Endothelial cell of umbilical vein (primary cell): ENCODE measurements at regions not wholly inside any gene's neighbourhood (a gene's known extent, or its start where the extent isn't known, plus 50 kb on each side); places are given as distances from the start of the nearest gene placed in this dataset.

Experiments
- BruUV-seq: library from RNA; stranded (reverse); fragments of 400-500 nt; replicated peaks from 2 replicates; lab custom pipeline; 2021; lab: Mats Ljungman, UMichigan
- CTCF ChIA-PET: fragments of 300-600, 350-600 bp; sonication (Branson Sonifier 250); formaldehyde crosslinking; loops from one replicate; lab custom pipeline; 2021; ENCODE audit warnings: antibody characterized with exemption, inconsistent platforms; lab: Charles Lee
- POLR2A ChIA-PET: fragments of 300-600, 350-600 bp; sonication (Branson Sonifier 250); formaldehyde crosslinking; loops from one replicate; lab custom pipeline; 2021; ENCODE audit warnings: antibody characterized with exemption, inconsistent platforms; lab: Charles Lee
- DNase-seq: peaks from one replicate; pipeline ENCODE4 v3.0.0-alpha.2; 2011; ENCODE audit warnings: low read depth, low spot score
- FAIRE-seq: peaks from 2 replicates; lab custom pipeline; 2011; peaks lifted over from hg19 to GRCh38; lab: Jason Lieb, UNC
- H2AFZ ChIP-seq: 2 replicates; pipeline ENCODE4 v1.6.0; 2012; ENCODE audit warnings: low read depth, low read length, control low read depth, inconsistent platforms
- H3K27ac ChIP-seq: 2 replicates; pipeline ENCODE4 v1.5.1; 2011; ENCODE audit warnings: low read depth, mild to moderate bottlenecking, control low read depth, low read length, moderate library complexity; ENCODE audit not compliant: insufficient read depth
- H3K27me3 ChIP-seq, 2 experiments: 2 replicates each; pipeline versions ENCODE4 v1.6.0 to v1.6.1; 2011; ENCODE audit warnings: low read length in 2 of 2, mixed read lengths in 1 of 2; ENCODE audit not compliant: control insufficient read depth in 2 of 2, insufficient read depth in 2 of 2
- H3K36me3 ChIP-seq, 2 experiments: 2 replicates in 1 of 2; 3 replicates in 1 of 2; pipeline ENCODE4 v1.5.1; 2011; ENCODE audit warnings: low read length in 2 of 2, mild to moderate bottlenecking in 1 of 2, moderate library complexity in 1 of 2; ENCODE audit not compliant: control insufficient read depth in 2 of 2, insufficient read depth in 2 of 2; ENCODE audit errors: extremely low read depth in 1 of 2
- H3K4me1 ChIP-seq: 3 replicates; pipeline ENCODE4 v1.5.1; 2011; ENCODE audit warnings: mild to moderate bottlenecking, low read length; ENCODE audit not compliant: control insufficient read depth, insufficient read depth; ENCODE audit errors: extremely low read depth
- H3K4me2 ChIP-seq: 2 replicates; pipeline ENCODE4 v1.6.1; 2011; ENCODE audit warnings: low read length, control low read depth, mixed read lengths; ENCODE audit not compliant: insufficient read depth
- H3K4me3 ChIP-seq, 3 experiments: fragments of 200-600 bp in 1 of 3; sonication (generic), shearing (Covaris generic) in 1 of 3; replicated peaks in 1 of 3; 2 replicates each; pipeline ENCODE4 v1.5.1; 2011 to 2016; ENCODE audit warnings: control low read depth in 3 of 3, low read length in 3 of 3, mild to moderate bottlenecking in 2 of 3, inconsistent platforms in 1 of 3, low read depth in 1 of 3, moderate library complexity in 1 of 3; ENCODE audit not compliant: insufficient read depth in 1 of 3
- H3K79me2 ChIP-seq: 2 replicates; pipeline ENCODE4 v1.6.0; 2012; ENCODE audit warnings: low read length, inconsistent platforms; ENCODE audit not compliant: control insufficient read depth, insufficient read depth
- H3K9ac ChIP-seq: replicated peaks from 2 replicates; pipeline ENCODE3; 2011; ENCODE audit warnings: low read length, control low read depth; ENCODE audit not compliant: insufficient read depth; ENCODE audit errors: extremely low read depth
- H3K9me1 ChIP-seq: replicated peaks from 3 replicates; pipeline ENCODE4 v1.6.0; 2011; ENCODE audit warnings: mild to moderate bottlenecking, low read length; ENCODE audit not compliant: control insufficient read depth, insufficient read depth; ENCODE audit errors: extremely low read depth
- H3K9me3 ChIP-seq: replicated peaks from 2 replicates; pipeline ENCODE4 v1.5.1; 2012; ENCODE audit warnings: low read length, inconsistent platforms; ENCODE audit not compliant: control insufficient read depth, insufficient read depth
- H4K20me1 ChIP-seq: replicated peaks from 2 replicates; pipeline ENCODE3; 2011; ENCODE audit warnings: mild to moderate bottlenecking, low read length; ENCODE audit not compliant: control insufficient read depth, insufficient read depth; ENCODE audit errors: extremely low read depth
- EZH2 ChIP-seq: IDR thresholded peaks from 2 replicates; pipeline ENCODE4 v1.6.1; 2012; ENCODE audit warnings: borderline replicate concordance, low read depth, mild to moderate bottlenecking, moderate library complexity, low read length, inconsistent platforms; ENCODE audit not compliant: severe bottlenecking
- FOS ChIP-seq: IDR thresholded peaks from 2 replicates; pipeline ENCODE4 v1.6.1; 2011; ENCODE audit warnings: mild to moderate bottlenecking, low read length, moderate library complexity, borderline replicate concordance; ENCODE audit not compliant: insufficient read depth
- GATA2 ChIP-seq: IDR thresholded peaks from 2 replicates; pipeline ENCODE4 v1.7.0; 2011; ENCODE audit warnings: low read depth, mild to moderate bottlenecking, moderate library complexity, mixed read lengths, low read length; ENCODE audit not compliant: insufficient read length, insufficient read depth
- JUN ChIP-seq: IDR thresholded peaks from 2 replicates; pipeline ENCODE4 v1.6.1; 2011; ENCODE audit warnings: borderline replicate concordance, low read depth; ENCODE audit not compliant: insufficient read length, insufficient read depth
- MYC ChIP-seq: IDR thresholded peaks from one replicate; pipeline ENCODE4 v1.6.1; 2011; ENCODE audit warnings: mild to moderate bottlenecking, low read depth, low read length
- POLR2A ChIP-seq: IDR thresholded peaks from 2 replicates; pipeline ENCODE4 v1.6.1; 2012; ENCODE audit warnings: low read depth, mild to moderate bottlenecking, control low read depth, low read length
- POLR2AphosphoS5 ChIP-seq: IDR thresholded peaks from 2 replicates; pipeline ENCODE4 v1.6.1; 2012; ENCODE audit warnings: low read depth, mild to moderate bottlenecking, control low read depth, low read length, moderate library complexity; ENCODE audit not compliant: insufficient read depth
- dilution Hi-C: fragments of 300-500 bp; cut with MboI; formaldehyde crosslinking; loops from one replicate; pipeline ENCODE4 v1.15.0; 2019; ENCODE audit warnings: low sequenced_read_pairs; ENCODE audit not compliant: extremely low pct_ligation_motif_present
- intact Hi-C: fragments of 100-400 bp; cut with micrococcal nuclease; formaldehyde crosslinking; loops from one replicate; pipeline ENCODE4 v1.10.0; 2022
- TF ChIP-seq, protein P1 (sequence below), 2 donors: IDR thresholded peaks; 1 replicate in 1 of 2; 2 replicates in 1 of 2; pipeline ENCODE4 v1.5.1; 2011; ENCODE audit warnings: low read length in 2 of 2, mild to moderate bottlenecking in 2 of 2, moderate library complexity in 2 of 2, control low read depth in 1 of 2, inconsistent platforms in 1 of 2, low read depth in 1 of 2; ENCODE audit not compliant: insufficient read depth in 1 of 2; ENCODE audit errors: extremely low read depth in 1 of 2
- TF ChIP-seq, protein P2 (sequence below): IDR thresholded peaks from 2 replicates; pipeline ENCODE4 v1.6.1; 2011; ENCODE audit not compliant: insufficient read depth, insufficient read length

GRCh38 chr11:8754241-8754640 lies 71.6 kb downstream of the RPL27A start:
- TF ChIP-seq MYC (no peak), JUN (no peak), GATA2 (no peak), POLR2AphosphoS5 (no peak), EZH2 (no peak), POLR2A (no peak), FOS (no peak)
- TF ChIP-seq, protein P1, sequence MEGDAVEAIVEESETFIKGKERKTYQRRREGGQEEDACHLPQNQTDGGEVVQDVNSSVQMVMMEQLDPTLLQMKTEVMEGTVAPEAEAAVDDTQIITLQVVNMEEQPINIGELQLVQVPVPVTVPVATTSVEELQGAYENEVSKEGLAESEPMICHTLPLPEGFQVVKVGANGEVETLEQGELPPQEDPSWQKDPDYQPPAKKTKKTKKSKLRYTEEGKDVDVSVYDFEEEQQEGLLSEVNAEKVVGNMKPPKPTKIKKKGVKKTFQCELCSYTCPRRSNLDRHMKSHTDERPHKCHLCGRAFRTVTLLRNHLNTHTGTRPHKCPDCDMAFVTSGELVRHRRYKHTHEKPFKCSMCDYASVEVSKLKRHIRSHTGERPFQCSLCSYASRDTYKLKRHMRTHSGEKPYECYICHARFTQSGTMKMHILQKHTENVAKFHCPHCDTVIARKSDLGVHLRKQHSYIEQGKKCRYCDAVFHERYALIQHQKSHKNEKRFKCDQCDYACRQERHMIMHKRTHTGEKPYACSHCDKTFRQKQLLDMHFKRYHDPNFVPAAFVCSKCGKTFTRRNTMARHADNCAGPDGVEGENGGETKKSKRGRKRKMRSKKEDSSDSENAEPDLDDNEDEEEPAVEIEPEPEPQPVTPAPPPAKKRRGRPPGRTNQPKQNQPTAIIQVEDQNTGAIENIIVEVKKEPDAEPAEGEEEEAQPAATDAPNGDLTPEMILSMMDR (IDR thresholded peaks at IDR 0.05; ENCODE audit: extremely low read depth in 1 of 2, insufficient read depth in 1 of 2, low read depth in 1 of 2, low read length in 2 of 2), result no peak
- TF ChIP-seq, protein P2, sequence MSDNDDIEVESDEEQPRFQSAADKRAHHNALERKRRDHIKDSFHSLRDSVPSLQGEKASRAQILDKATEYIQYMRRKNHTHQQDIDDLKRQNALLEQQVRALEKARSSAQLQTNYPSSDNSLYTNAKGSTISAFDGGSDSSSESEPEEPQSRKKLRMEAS, result no peak
- intact Hi-C loops, result no loop called here
- no peaks in the 10 kb centered on the region for H3K9me3 ChIP-seq
- H3K79me2 ChIP-seq, result no peaks in the 10 kb centered on the region
- H3K4me2 ChIP-seq, result no peak overlapping the region
- dilution Hi-C loops, result no loop called here
- no peak overlapping the region for H3K27ac ChIP-seq
- ChIA-PET POLR2A (no interaction called here), CTCF (interaction anchor here (1.0 to 1.3 kb wide), 2 partner anchors 9 to 18 kb away, joined by 3 read pairs; no protein-coding TSS in a partner anchor)
- H3K9me1 ChIP-seq, result no peaks in the 10 kb centered on the region
- H2AFZ ChIP-seq, result no peak overlapping the region
- no peak overlapping the region for H3K9ac ChIP-seq
- H3K4me1 ChIP-seq, result no peaks in the 10 kb centered on the region
- H4K20me1 ChIP-seq, result no peaks in the 10 kb centered on the region
- FAIRE-seq (peak; percentile 26), DNase-seq (no peak)
- no peak overlapping the region for H3K4me3 ChIP-seq
- BruUV-seq, result no TSS peak
- no peaks in the 10 kb centered on the region for H3K27me3 ChIP-seq
- H3K36me3 ChIP-seq, result no peaks in the 10 kb centered on the region
